ENCODE measurements at regions not wholly inside any gene's neighbourhood (a gene's known extent, or its start where the extent isn't known, plus 50 kb on each side); places are given as distances from the start of the nearest gene placed in this dataset.

- no peak for TF ChIP-seq POLR2A (IDR thresholded peaks at IDR 0.05)
- TF ChIP-seq, protein P1, sequence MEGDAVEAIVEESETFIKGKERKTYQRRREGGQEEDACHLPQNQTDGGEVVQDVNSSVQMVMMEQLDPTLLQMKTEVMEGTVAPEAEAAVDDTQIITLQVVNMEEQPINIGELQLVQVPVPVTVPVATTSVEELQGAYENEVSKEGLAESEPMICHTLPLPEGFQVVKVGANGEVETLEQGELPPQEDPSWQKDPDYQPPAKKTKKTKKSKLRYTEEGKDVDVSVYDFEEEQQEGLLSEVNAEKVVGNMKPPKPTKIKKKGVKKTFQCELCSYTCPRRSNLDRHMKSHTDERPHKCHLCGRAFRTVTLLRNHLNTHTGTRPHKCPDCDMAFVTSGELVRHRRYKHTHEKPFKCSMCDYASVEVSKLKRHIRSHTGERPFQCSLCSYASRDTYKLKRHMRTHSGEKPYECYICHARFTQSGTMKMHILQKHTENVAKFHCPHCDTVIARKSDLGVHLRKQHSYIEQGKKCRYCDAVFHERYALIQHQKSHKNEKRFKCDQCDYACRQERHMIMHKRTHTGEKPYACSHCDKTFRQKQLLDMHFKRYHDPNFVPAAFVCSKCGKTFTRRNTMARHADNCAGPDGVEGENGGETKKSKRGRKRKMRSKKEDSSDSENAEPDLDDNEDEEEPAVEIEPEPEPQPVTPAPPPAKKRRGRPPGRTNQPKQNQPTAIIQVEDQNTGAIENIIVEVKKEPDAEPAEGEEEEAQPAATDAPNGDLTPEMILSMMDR (IDR thresholded peaks at IDR 0.05): no peak
Measured at GRCh38 chr2:360124-360523, 72.2 kb upstream of the ALKAL2 start.
